ENCODE measurements at regions not wholly inside any gene's neighbourhood (a gene's known extent, or its start where the extent isn't known, plus 50 kb on each side); places are given as distances from the start of the nearest gene placed in this dataset.

- no peak overlapping the region for H3K27ac ChIP-seq (ENCODE audit: low read depth, low read length)
These were observed 228.2 kb downstream of the AHR start for GRCh38 chr7:17526621-17527020.

GRCh38 chr7:17528636-17529035, 230.2 kb downstream of the AHR start:
- no peaks in the 10 kb centered on the region for H3K9me3 ChIP-seq (ENCODE audit: control insufficient read depth in 5 of 5, low read length in 5 of 5)

More at GRCh38 chr7:17526621-17527020, 228.2 kb downstream of the AHR start:
- Histone ChIP-seq H3K4me3 (ENCODE audit: low read depth in 1 of 5, low read length in 5 of 5) (no peak overlapping the region), H3K9me3 (ENCODE audit: control insufficient read depth in 5 of 5, low read length in 5 of 5) (no peaks in the 10 kb centered on the region), H3K9ac (ENCODE audit: low read length in 5 of 5) (no peak overlapping the region), H3K4me1 (ENCODE audit: control insufficient read depth in 5 of 5, insufficient read depth in 5 of 5, low read length in 5 of 5) (peaks cover 0 to 5% (median 0%) of the 10 kb centered on the region in 5 donors), H3K27me3 (ENCODE audit: control insufficient read depth in 5 of 5, insufficient read depth in 4 of 5, low read length in 5 of 5) (no peaks in the 10 kb centered on the region), H3K36me3 (ENCODE audit: control insufficient read depth in 5 of 5, insufficient read depth in 5 of 5, low read length in 5 of 5) (no peaks in the 10 kb centered on the region)

GRCh38 chr7:17530244-17530643, 231.8 kb downstream of the AHR start:
- no peaks in the 10 kb centered on the region for H3K27me3 ChIP-seq (ENCODE audit: control insufficient read depth in 5 of 5, insufficient read depth in 4 of 5, low read length in 5 of 5)
- H3K27ac ChIP-seq (ENCODE audit: low read depth, low read length), result no peak overlapping the region
- H3K9ac ChIP-seq (ENCODE audit: low read length in 5 of 5), result no peak overlapping the region

More at GRCh38 chr7:17528636-17529035, 230.2 kb downstream of the AHR start:
- Histone ChIP-seq H3K4me3 (ENCODE audit: low read depth in 1 of 5, low read length in 5 of 5) (no peak overlapping the region), H3K4me1 (ENCODE audit: control insufficient read depth in 5 of 5, insufficient read depth in 5 of 5, low read length in 5 of 5) (peaks cover 0 to 7% (median 0%) of the 10 kb centered on the region in 5 donors), H3K27ac (ENCODE audit: low read depth, low read length) (no peak overlapping the region), H3K36me3 (ENCODE audit: control insufficient read depth in 5 of 5, insufficient read depth in 5 of 5, low read length in 5 of 5) (no peaks in the 10 kb centered on the region), H3K27me3 (ENCODE audit: control insufficient read depth in 5 of 5, insufficient read depth in 4 of 5, low read length in 5 of 5) (no peaks in the 10 kb centered on the region), H3K9ac (ENCODE audit: low read length in 5 of 5) (no peak overlapping the region)

GRCh38 chr7:17530741-17531421, 232.4 kb downstream of the AHR start:
- Histone ChIP-seq H3K4me1 (ENCODE audit: control insufficient read depth in 5 of 5, insufficient read depth in 5 of 5, low read length in 5 of 5) (peaks cover 0 to 4% (median 0%) of the 10 kb centered on the region in 5 donors), H3K9ac (ENCODE audit: low read length in 5 of 5) (no peak overlapping the region), H3K36me3 (ENCODE audit: control insufficient read depth in 5 of 5, insufficient read depth in 5 of 5, low read length in 5 of 5) (no peaks in the 10 kb centered on the region), H3K9me3 (ENCODE audit: control insufficient read depth in 5 of 5, low read length in 5 of 5) (no peaks in the 10 kb centered on the region), H3K27me3 (ENCODE audit: control insufficient read depth in 5 of 5, insufficient read depth in 4 of 5, low read length in 5 of 5) (no peaks in the 10 kb centered on the region), H3K27ac (ENCODE audit: low read depth, low read length) (no peak overlapping the region), H3K4me3 (ENCODE audit: low read depth in 1 of 5, low read length in 5 of 5) (no peak overlapping the region)

More at GRCh38 chr7:17530244-17530643, 231.8 kb downstream of the AHR start:
- no peaks in the 10 kb centered on the region for H3K36me3 ChIP-seq (ENCODE audit: control insufficient read depth in 5 of 5, insufficient read depth in 5 of 5, low read length in 5 of 5)
- no peak overlapping the region for H3K4me3 ChIP-seq (ENCODE audit: low read depth in 1 of 5, low read length in 5 of 5)
- H3K9me3 ChIP-seq (ENCODE audit: control insufficient read depth in 5 of 5, low read length in 5 of 5), result no peaks in the 10 kb centered on the region
- H3K4me1 ChIP-seq (ENCODE audit: control insufficient read depth in 5 of 5, insufficient read depth in 5 of 5, low read length in 5 of 5), result peaks cover 0 to 4% (median 0%) of the 10 kb centered on the region in 5 donors

GRCh38 chr7:17532861-17533404, 234.5 kb downstream of the AHR start:
- no peak overlapping the region for H3K9ac ChIP-seq (ENCODE audit: low read length in 5 of 5)
- H3K36me3 ChIP-seq (ENCODE audit: control insufficient read depth in 5 of 5, insufficient read depth in 5 of 5, low read length in 5 of 5), result no peaks in the 10 kb centered on the region
- H3K9me3 ChIP-seq (ENCODE audit: control insufficient read depth in 5 of 5, low read length in 5 of 5), result no peaks in the 10 kb centered on the region
- H3K27ac ChIP-seq (ENCODE audit: low read depth, low read length), result no peak overlapping the region
- peaks cover 0 to 4% (median 0%) of the 10 kb centered on the region in 5 donors for H3K4me1 ChIP-seq (ENCODE audit: control insufficient read depth in 5 of 5, insufficient read depth in 5 of 5, low read length in 5 of 5)
- no peaks in the 10 kb centered on the region for H3K27me3 ChIP-seq (ENCODE audit: control insufficient read depth in 5 of 5, insufficient read depth in 4 of 5, low read length in 5 of 5)
- H3K4me3 ChIP-seq (ENCODE audit: low read depth in 1 of 5, low read length in 5 of 5), result no peak overlapping the region

- Histone ChIP-seq H3K4me3 (ENCODE audit: low read depth in 1 of 5, low read length in 5 of 5) (no peak overlapping the region), H3K36me3 (ENCODE audit: control insufficient read depth in 5 of 5, insufficient read depth in 5 of 5, low read length in 5 of 5) (no peaks in the 10 kb centered on the region), H3K9ac (ENCODE audit: low read length in 5 of 5) (no peak overlapping the region), H3K4me1 (ENCODE audit: control insufficient read depth in 5 of 5, insufficient read depth in 5 of 5, low read length in 5 of 5) (peaks cover 0 to 4% (median 0%) of the 10 kb centered on the region in 5 donors), H3K9me3 (ENCODE audit: control insufficient read depth in 5 of 5, low read length in 5 of 5) (no peaks in the 10 kb centered on the region), H3K27me3 (ENCODE audit: control insufficient read depth in 5 of 5, insufficient read depth in 4 of 5, low read length in 5 of 5) (no peaks in the 10 kb centered on the region), H3K27ac (ENCODE audit: low read depth, low read length) (no peak overlapping the region)
These were observed 235.9 kb downstream of the AHR start for GRCh38 chr7:17534348-17534747.

- H3K9me3 ChIP-seq (ENCODE audit: control insufficient read depth in 5 of 5, low read length in 5 of 5), result no peaks in the 10 kb centered on the region
- H3K27ac ChIP-seq (ENCODE audit: low read depth, low read length), result no peak overlapping the region
- H3K9ac ChIP-seq (ENCODE audit: low read length in 5 of 5), result no peak overlapping the region
- peaks cover 0 to 4% (median 0%) of the 10 kb centered on the region in 5 donors for H3K4me1 ChIP-seq (ENCODE audit: control insufficient read depth in 5 of 5, insufficient read depth in 5 of 5, low read length in 5 of 5)
- no peaks in the 10 kb centered on the region for H3K36me3 ChIP-seq (ENCODE audit: control insufficient read depth in 5 of 5, insufficient read depth in 5 of 5, low read length in 5 of 5)
- H3K27me3 ChIP-seq (ENCODE audit: control insufficient read depth in 5 of 5, insufficient read depth in 4 of 5, low read length in 5 of 5), result no peaks in the 10 kb centered on the region
- H3K4me3 ChIP-seq (ENCODE audit: low read depth in 1 of 5, low read length in 5 of 5), result no peak overlapping the region
These were observed 237.3 kb downstream of the AHR start for GRCh38 chr7:17535776-17536175.

GRCh38 chr7:17544401-17544800, 245.9 kb downstream of the AHR start:
- H3K27me3 ChIP-seq (ENCODE audit: control insufficient read depth in 5 of 5, insufficient read depth in 4 of 5, low read length in 5 of 5), result no peaks in the 10 kb centered on the region
- no peak overlapping the region for H3K27ac ChIP-seq (ENCODE audit: low read depth, low read length)
- no peak overlapping the region for H3K9ac ChIP-seq (ENCODE audit: low read length in 5 of 5)
- no peaks in the 10 kb centered on the region for H3K4me1 ChIP-seq (ENCODE audit: control insufficient read depth in 5 of 5, insufficient read depth in 5 of 5, low read length in 5 of 5)
- no peaks in the 10 kb centered on the region for H3K9me3 ChIP-seq (ENCODE audit: control insufficient read depth in 5 of 5, low read length in 5 of 5)
- H3K4me3 ChIP-seq (ENCODE audit: low read depth in 1 of 5, low read length in 5 of 5), result no peak overlapping the region
- H3K36me3 ChIP-seq (ENCODE audit: control insufficient read depth in 5 of 5, insufficient read depth in 5 of 5, low read length in 5 of 5), result no peaks in the 10 kb centered on the region

- Histone ChIP-seq H3K27ac (ENCODE audit: low read depth, low read length) (no peak overlapping the region), H3K9ac (ENCODE audit: low read length in 5 of 5) (no peak overlapping the region), H3K36me3 (ENCODE audit: control insufficient read depth in 5 of 5, insufficient read depth in 5 of 5, low read length in 5 of 5) (no peaks in the 10 kb centered on the region), H3K4me3 (ENCODE audit: low read depth in 1 of 5, low read length in 5 of 5) (no peak overlapping the region), H3K27me3 (ENCODE audit: control insufficient read depth in 5 of 5, insufficient read depth in 4 of 5, low read length in 5 of 5) (no peaks in the 10 kb centered on the region), H3K4me1 (ENCODE audit: control insufficient read depth in 5 of 5, insufficient read depth in 5 of 5, low read length in 5 of 5) (no peaks in the 10 kb centered on the region), H3K9me3 (ENCODE audit: control insufficient read depth in 5 of 5, low read length in 5 of 5) (no peaks in the 10 kb centered on the region)
These were observed 246.9 kb downstream of the AHR start for GRCh38 chr7:17545348-17545747.

- no peak overlapping the region for H3K4me3 ChIP-seq (ENCODE audit: low read depth in 1 of 5, low read length in 5 of 5)
- no peaks in the 10 kb centered on the region for H3K4me1 ChIP-seq (ENCODE audit: control insufficient read depth in 5 of 5, insufficient read depth in 5 of 5, low read length in 5 of 5)
- H3K9ac ChIP-seq (ENCODE audit: low read length in 5 of 5), result no peak overlapping the region
- H3K36me3 ChIP-seq (ENCODE audit: control insufficient read depth in 5 of 5, insufficient read depth in 5 of 5, low read length in 5 of 5), result no peaks in the 10 kb centered on the region
- no peaks in the 10 kb centered on the region for H3K27me3 ChIP-seq (ENCODE audit: control insufficient read depth in 5 of 5, insufficient read depth in 4 of 5, low read length in 5 of 5)
- H3K9me3 ChIP-seq (ENCODE audit: control insufficient read depth in 5 of 5, low read length in 5 of 5), result no peaks in the 10 kb centered on the region
- H3K27ac ChIP-seq (ENCODE audit: low read depth, low read length), result no peak overlapping the region
These were observed 247.7 kb downstream of the AHR start for GRCh38 chr7:17546189-17546588.
